Epidermal melanocyte (primary cell): ENCODE measurements at regions not wholly inside any gene's neighbourhood (a gene's known extent, or its start where the extent isn't known, plus 50 kb on each side); places are given as distances from the start of the nearest gene placed in this dataset.

ENCODE experiments used
- DNase-seq: peaks from one replicate; pipeline ENCODE4 v3.0.0; 2011; ENCODE audit warnings: low spot score; ENCODE audit not compliant: insufficient read length

DNA sequence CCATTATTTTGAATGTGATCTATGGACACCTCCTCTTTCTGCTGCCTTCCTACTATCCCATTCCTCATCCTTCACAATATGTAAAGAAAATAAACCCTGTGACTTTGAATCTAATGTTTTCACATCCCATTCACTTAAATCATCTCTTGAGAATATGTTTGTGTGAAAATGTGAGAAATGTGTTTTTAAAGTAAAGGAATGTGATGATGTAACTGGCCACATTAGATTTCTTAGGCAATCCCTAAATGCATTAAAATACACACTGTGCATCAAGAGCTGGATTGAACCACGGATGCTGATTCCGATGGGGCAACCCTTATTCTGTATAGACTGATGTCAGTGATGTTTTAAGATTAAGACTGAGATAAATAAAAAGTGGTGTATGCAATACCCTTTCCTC is 558.9 kb upstream of the TENM3 start:
- no peak for DNase-seq

DNA sequence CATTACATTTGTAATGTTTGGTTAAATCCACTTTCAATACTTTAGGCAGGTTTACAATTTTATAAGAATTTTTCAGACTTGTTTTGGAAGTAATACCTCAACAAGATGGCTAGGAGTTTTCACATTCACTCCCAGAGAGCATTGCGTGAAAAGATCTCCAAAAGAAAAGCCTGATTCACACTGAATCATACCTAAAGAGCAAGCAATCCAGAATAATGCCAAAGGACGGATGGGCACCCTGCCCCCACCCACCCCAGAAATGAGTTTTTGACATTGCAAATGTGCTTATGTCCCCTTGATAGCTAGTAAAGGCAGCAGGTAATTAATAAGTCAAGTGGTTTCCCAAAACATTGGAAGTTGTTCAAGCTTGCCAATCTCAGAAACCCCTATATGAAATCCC is 557.7 kb upstream of the TENM3 start:
- DNase-seq = no peak

- no peak for DNase-seq
Measured at GRCh38 chr4:181685911-181686310, 557.3 kb upstream of the TENM3 start.

GRCh38 chr4:181687116-181687515 is 556.1 kb upstream of the TENM3 start:
- DNase-seq = no peak

DNA sequence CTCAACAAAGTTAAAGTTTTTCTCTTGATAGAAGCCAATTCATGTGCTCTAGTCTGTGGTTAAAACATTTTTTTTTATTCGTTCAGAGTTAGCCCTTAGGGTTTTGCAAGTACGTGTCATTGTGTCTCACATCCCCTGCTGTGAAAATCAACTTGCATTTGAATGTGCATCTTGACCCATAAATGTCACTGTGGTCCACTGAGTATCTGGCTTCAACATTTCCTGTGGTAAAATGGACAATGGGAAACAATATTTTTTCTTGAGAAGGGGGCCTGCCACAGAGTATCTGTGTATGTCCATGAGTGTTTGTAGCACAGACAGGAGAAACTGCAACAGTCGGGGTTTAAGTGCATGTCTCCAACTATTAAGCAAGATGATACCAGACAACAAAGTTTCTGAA is 554.8 kb upstream of the TENM3 start:
- no peak for DNase-seq

DNA sequence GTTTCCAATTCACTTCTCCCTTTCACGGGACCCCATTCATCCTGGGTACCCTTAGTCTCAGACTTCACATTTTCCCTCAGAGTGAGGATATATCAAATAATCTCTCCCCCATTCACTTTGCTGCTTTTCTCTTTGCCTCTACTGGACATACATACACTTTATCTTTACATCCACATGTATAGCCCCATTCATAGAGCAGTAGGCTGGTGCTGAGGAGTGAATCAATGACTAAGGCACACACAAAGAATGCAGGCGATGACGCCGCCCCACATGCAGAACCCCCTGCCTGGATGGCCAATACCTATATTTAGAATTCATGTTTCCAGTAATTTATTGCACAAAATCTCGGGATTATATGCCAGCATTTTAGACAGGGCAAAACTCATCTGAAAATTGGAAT is 554.3 kb upstream of the TENM3 start:
- DNase-seq = no peak

- no peak for DNase-seq
Measured at GRCh38 chr4:181690498-181690897, 552.7 kb upstream of the TENM3 start.

- no peak for DNase-seq
Measured at GRCh38 chr4:181692965-181693364, 550.2 kb upstream of the TENM3 start.

- no peak for DNase-seq
Measured at GRCh38 chr4:181693517-181693916, 549.7 kb upstream of the TENM3 start.

DNA sequence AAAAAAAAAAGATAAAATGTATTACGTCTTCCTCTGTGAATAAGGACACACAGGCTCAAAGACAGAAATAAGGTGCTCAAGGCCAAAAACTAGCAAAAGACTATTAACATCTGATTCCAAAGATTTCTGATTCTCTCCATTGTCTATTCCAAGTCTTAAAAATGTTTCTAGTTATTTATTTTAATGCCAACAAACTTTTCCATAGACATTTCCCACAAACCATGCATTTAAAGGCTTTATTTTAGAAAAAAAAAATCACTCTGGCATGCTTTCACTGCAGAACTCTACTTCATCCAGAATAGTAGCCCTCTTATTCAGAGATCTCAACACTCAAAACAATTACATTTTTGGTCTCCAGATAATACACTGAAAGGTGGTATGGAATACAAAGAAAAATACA is 545.0 kb upstream of the TENM3 start:
- DNase-seq = no peak

GRCh38 chr4:181701214-181701613 is 542.0 kb upstream of the TENM3 start:
- DNase-seq = no peak

GRCh38 chr4:181701894-181702293 is 541.3 kb upstream of the TENM3 start:
- DNase-seq = no peak

- DNase-seq = no peak
Measured at GRCh38 chr4:181702864-181703495, 540.2 kb upstream of the TENM3 start.

- no peak for DNase-seq
Measured at GRCh38 chr4:181710143-181710542, 533.1 kb upstream of the TENM3 start.

DNA sequence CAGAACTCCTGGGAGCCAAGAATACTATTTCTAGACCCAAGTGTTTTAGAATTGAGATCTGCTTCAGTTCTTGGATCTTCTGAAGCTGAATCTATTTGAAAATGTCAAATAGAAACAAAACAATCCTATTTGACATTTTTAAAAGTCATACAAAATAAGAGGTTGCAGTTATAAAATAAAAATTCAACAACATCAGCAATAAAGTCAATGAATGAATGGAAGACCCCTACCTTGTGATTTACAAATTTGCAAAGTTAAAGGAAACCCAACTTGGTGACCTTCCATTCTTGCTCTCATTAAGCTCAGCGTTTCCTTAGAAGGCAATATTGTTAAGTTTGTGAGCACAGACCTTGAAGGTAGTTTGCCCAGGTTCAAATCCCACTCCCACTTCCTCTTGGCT is 531.8 kb upstream of the TENM3 start:
- no peak for DNase-seq

DNA sequence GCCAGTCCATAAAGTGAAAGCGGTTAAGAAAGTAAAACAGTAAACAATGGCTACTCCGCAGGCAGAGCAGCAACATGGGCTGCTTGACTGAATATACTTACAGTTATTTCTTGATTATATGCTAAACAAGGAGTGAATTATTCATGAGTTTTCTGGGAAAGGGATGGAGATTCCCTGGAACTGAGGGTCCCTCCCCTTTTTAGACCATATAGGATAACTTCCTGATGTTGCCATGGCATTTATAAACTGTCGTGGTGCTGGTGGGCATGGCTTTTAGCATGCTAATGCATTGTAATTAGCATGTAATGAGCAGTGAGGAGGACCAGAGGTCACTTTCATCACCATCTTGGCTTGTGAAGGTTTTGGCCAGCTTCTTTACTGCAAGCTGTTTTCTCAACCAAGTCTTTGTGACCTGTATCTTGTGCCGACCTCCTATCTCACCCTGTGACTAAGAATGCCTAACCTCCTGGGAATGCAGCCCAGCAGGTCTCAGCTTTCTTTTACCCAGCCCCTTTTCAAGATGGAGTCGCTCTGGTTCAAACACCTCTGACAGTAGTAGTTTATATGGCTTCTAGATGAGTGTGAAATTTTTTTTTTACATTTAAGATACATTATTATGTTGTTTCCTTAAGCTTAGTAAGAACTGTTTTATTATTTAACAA is 514.8 kb upstream of the TENM3 start:
- no peak for DNase-seq

DNA sequence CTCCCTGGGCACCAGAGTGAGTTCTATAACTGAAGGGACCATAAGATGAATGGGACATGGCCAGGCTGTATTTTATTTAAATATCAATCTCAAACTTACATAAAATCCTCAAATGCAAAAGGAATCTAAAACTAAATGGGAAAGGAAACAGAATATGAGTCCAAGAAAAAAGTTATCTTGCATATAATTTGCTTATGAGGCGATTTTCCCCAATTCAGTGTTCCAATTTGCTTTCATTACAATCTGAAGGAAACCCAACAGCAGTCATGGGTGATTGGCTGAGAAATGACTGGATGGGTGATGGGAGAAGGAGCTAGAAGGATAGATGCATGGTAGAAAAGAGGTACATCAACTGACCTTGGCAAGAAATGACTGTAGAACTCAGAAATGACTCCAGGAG is 511.3 kb upstream of the TENM3 start:
- no peak for DNase-seq

- DNase-seq = no peak
Measured at GRCh38 chr4:181737744-181738143, 505.5 kb upstream of the TENM3 start.

DNA sequence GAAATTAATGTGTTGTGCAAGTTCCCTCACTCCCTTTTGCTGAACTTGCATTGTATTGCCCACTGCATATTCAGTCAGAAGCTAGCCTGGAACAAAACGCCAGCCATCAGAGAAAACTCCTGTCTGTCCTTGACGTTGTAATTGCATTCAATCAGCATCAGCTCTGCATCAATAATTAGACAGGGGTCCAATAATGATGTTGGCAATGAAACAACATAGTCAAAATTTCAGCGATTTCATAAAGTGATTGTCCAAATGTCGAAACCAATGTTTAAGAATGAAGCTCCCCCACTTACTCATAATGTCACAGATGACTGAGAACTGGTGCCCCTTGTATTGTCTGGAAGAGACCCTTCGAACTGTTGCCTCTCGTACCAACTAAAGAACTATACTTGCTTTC is 504.2 kb upstream of the TENM3 start:
- DNase-seq = no peak

DNA sequence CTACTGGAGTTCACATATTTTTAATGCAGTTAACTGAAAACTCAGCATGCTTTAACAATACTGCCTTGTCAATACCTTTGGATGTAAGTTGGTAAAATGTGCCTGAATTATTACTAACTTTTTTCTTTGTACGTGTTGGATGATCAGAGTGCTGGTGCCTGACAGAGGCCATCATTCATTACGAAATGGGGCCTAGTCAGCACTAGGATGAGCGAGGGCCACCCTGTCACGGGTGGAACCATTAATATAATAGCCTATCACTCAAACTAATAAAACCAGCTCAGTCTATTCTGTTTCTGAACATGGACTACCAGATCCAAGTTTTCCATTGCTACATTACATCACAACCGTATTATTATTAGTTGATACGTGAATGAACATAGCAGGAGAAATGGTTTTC is 501.7 kb upstream of the TENM3 start:
- DNase-seq = no peak

GRCh38 chr4:181745933-181746625 is 497.1 kb upstream of the TENM3 start:
- DNase-seq = no peak

DNA sequence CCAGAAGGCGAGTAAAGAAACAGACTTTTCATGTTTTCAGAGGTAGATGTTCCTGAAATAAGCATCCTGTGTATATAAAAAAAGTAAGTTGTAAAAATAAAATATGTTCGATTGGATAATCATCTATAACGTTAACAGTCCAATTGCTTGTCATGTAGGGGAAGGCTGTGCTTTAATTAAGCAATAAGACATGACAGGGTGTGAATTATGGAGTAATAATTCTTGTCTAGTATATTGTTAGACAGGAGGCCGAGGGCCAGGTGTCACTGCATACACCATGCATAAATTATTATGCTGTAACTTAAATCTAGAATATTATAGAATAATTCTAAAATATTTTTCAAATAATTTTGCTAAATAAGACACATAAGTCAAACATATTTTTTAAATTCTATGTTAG is 494.6 kb upstream of the TENM3 start:
- no peak for DNase-seq

DNA sequence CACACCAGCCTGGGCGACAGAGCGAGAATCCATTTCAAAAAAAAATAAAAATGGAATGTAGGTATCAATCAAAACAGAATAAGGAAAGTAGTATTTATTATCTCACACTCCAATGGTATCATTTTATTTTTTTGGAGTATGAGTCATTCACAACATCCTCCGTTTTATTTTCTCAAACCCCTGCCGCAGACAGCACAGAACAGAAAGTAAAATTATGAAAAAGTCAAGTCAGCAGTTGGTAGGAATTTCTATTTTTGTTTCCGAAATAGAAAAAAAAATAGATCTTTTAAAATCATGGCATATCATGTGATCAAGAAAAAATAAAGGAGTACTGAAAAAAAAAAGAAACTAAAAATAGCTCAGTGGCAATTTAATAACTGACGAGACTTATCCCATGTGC is 490.7 kb upstream of the TENM3 start:
- no peak for DNase-seq
